ENCODE measurements at regions not wholly inside any gene's neighbourhood (a gene's known extent, or its start where the extent isn't known, plus 50 kb on each side); places are given as distances from the start of the nearest gene placed in this dataset.

DNA sequence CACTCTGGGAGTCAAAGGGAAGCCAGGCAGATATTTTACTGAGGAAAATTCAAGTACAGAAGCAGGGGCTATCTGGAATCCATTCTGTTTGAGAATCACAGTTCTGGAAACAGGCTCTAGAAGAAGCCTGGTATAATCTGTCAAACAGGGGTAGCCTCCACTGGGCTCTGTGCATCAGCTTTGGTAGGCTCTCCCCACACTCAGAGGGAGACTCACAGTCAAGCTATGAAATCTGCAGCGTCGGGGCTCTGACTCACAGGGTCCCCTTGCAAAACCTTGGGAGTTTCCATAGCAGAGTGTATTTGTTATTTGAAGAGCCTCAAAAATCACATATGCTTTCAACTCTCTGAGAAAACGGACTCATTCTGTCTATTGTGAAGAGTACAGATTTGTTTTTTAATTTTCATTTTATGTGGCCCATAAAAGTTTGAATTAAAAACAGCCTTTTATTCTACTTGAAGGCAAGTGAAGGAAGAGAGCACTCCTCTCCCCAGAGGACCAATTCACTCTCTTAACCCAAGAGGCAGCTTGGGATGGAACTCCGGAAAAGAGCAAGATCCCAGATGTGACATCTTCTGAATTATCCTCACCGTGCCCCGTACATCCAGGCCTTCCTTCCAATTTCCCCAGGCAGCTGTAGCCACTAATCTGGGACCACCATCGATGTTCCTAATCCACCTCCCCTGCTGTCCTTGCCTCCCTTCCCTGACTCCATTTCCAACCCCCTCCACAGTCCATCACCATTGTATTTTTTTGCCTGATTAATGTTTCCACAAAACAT, 590.9 kb upstream of the MGMT start:
- H3K27ac ChIP-seq (ENCODE audit: low read depth, low read length): no peak overlapping the region
- no peaks in the 10 kb centered on the region for H3K36me3 ChIP-seq (ENCODE audit: control insufficient read depth, insufficient read depth, low read length)
- no peaks in the 10 kb centered on the region for H3K27me3 ChIP-seq (ENCODE audit: control insufficient read depth, insufficient read depth, low read length)
- H3K4me3 ChIP-seq (ENCODE audit: low read length): no peak overlapping the region
- no peaks in the 10 kb centered on the region for H3K4me1 ChIP-seq (ENCODE audit: control insufficient read depth, insufficient read depth, low read length)
- no peak overlapping the region for H3K9ac ChIP-seq (ENCODE audit: low read length)

DNA sequence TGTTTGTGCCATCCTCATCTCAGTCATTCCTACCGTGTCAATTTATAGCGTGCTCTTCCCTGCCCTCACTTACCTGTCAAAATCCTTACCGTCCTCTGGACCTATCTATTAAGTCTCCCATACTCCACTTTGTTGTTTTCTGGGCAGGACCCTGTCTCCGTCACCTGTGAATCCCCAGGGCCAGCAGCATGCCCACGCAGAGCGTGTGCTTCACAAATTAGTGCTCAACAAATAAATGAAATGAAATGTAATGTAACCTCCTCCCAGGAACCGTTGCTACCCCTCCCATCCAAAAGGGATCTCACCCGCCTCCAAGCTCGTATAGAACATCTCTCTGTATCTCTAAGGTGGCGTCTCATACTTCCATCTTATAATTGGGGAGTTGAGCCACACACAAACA, 589.9 kb upstream of the MGMT start:
- H3K9ac ChIP-seq (ENCODE audit: low read length): no peak overlapping the region
- H3K36me3 ChIP-seq (ENCODE audit: control insufficient read depth, insufficient read depth, low read length): no peaks in the 10 kb centered on the region
- H3K27me3 ChIP-seq (ENCODE audit: control insufficient read depth, insufficient read depth, low read length): no peaks in the 10 kb centered on the region
- no peak overlapping the region for H3K4me3 ChIP-seq (ENCODE audit: low read length)
- H3K27ac ChIP-seq (ENCODE audit: low read depth, low read length): no peak overlapping the region
- H3K4me1 ChIP-seq (ENCODE audit: control insufficient read depth, insufficient read depth, low read length): no peaks in the 10 kb centered on the region

DNA sequence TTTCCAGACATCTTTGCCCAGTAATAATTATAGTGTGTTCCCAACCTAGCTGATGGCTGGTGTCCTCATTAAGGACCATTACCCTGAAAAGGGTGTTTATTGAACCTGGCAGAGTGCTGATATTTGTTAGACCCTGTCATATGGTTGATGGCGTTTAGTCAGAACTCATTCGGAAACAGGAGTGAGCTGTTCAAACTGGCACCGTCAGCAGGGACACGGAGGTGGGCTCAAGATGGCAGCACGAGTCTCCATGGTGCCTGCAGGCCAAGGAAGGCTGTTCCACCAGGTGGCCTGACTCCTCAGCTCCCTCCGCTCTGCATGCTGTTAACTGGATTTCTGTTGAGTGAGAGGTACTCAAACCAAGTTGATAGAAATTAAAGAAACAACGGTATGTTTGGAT, 589.1 kb upstream of the MGMT start:
- no peak overlapping the region for H3K9ac ChIP-seq (ENCODE audit: low read length)
- no peaks in the 10 kb centered on the region for H3K4me1 ChIP-seq (ENCODE audit: control insufficient read depth, insufficient read depth, low read length)
- H3K36me3 ChIP-seq (ENCODE audit: control insufficient read depth, insufficient read depth, low read length): no peaks in the 10 kb centered on the region
- H3K27me3 ChIP-seq (ENCODE audit: control insufficient read depth, insufficient read depth, low read length): no peaks in the 10 kb centered on the region
- no peak overlapping the region for H3K4me3 ChIP-seq (ENCODE audit: low read length)
- H3K27ac ChIP-seq (ENCODE audit: low read depth, low read length): no peak overlapping the region

DNA sequence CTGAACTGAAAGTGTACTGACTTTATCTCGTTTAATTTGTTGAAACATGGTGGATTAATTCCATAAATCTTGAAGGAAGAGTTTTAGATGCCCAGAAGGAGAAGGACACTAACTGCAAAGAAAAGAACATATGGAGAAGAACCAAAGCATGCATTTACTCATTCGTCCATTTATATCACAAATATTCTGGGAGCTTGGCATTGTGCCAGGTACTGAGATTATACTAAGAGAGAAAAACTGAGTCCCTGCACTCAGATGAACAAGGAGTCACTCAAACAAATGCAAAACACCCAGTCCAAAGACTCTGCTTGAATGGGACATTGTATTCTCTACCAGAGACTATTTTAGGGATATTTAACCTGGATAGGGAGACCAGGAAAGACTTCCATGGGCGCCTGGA, 588.0 kb upstream of the MGMT start:
- Histone ChIP-seq H3K4me1 (ENCODE audit: control insufficient read depth, insufficient read depth, low read length) (no peaks in the 10 kb centered on the region), H3K9ac (ENCODE audit: low read length) (no peak overlapping the region), H3K4me3 (ENCODE audit: low read length) (no peak overlapping the region), H3K27me3 (ENCODE audit: control insufficient read depth, insufficient read depth, low read length) (no peaks in the 10 kb centered on the region), H3K27ac (ENCODE audit: low read depth, low read length) (no peak overlapping the region), H3K36me3 (ENCODE audit: control insufficient read depth, insufficient read depth, low read length) (no peaks in the 10 kb centered on the region)

DNA sequence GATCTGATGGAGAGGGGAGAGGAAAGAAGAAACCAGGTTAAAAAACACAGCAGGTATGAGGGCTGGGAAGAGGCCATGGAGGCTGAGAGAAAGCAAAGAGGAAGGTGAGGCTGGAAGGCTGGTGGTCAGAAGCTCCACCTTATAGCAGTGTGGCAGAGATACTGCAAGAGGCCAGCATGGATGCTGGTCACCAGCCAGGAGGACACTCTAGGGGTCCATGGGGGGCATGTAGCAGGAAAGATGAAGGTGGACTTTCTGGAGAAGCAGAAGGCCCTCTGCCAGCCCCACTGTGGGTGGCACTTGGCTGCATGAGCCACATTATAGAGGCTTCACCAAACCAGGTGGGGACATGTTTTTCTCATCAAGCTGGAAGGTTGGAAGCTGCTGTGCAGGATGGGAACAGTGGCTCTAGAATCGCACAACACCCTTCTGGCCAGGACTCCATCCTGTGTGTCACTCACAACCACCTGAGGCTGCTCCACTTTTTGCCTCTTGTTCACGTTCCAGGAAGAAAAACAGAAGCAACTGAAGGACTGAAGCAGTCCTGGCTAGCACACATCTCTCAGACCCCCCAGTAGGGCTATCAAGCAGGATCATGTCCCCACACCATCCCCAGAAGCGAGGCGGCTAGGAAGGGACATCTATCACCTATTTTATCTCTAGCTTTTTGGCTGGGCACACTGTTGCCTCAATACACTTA, 587.5 kb upstream of the MGMT start:
- Histone ChIP-seq H3K27me3 (ENCODE audit: control insufficient read depth, insufficient read depth, low read length) (no peaks in the 10 kb centered on the region), H3K36me3 (ENCODE audit: control insufficient read depth, insufficient read depth, low read length) (no peaks in the 10 kb centered on the region), H3K27ac (ENCODE audit: low read depth, low read length) (no peak overlapping the region), H3K4me1 (ENCODE audit: control insufficient read depth, insufficient read depth, low read length) (no peaks in the 10 kb centered on the region), H3K4me3 (ENCODE audit: low read length) (no peak overlapping the region), H3K9ac (ENCODE audit: low read length) (no peak overlapping the region)

DNA sequence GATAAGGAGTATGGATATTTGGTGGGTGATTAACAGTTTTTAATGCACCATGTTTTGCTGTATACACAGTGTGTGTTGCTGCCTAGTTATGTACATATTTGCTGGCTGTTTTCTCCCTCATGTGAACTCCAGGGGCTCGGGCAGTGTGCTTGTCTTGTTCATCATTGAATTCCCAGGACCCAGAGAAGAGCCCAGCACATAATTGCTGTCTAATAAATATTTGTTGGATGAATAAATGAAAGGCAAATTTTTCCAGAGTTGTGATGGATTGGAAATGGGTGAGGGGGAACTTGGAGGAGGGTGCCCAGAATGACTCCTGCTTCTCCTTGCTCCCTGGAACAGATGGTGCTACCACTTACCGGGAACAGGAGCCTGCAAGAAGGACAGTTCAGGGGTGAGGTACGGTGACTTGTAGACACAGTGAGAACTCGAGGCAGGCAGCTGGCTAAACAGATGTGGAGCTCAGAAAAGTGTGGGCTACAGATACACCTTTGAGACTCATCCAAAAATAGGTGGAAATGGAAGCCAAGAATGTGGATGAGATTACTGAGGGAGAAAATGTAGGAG, 586.8 kb upstream of the MGMT start:
- Histone ChIP-seq H3K4me3 (ENCODE audit: low read length) (no peak overlapping the region), H3K36me3 (ENCODE audit: control insufficient read depth, insufficient read depth, low read length) (no peaks in the 10 kb centered on the region), H3K9ac (ENCODE audit: low read length) (no peak overlapping the region), H3K27me3 (ENCODE audit: control insufficient read depth, insufficient read depth, low read length) (no peaks in the 10 kb centered on the region), H3K4me1 (ENCODE audit: control insufficient read depth, insufficient read depth, low read length) (no peaks in the 10 kb centered on the region), H3K27ac (ENCODE audit: low read depth, low read length) (no peak overlapping the region)

DNA sequence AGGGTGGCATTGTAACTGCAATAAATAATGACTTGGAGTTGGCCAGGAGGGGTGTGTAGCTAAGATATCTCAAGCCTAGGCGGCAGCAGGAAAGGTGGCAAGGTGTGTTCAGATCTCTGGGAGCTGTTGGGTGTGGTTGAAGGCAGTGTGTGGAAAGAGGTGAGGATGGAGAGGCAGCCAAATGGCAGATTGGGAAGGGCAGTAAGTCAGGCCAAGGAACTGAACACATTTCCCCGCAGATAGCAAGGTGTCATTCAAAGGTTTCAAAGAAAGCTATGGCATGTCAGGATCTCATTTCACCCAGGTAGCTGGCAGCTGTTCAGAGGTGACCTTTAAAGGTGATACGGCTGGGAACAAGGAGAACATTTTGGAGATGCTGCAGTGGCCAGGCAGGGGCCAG, 586.0 kb upstream of the MGMT start:
- Histone ChIP-seq H3K27ac (ENCODE audit: low read depth, low read length) (no peak overlapping the region), H3K4me1 (ENCODE audit: control insufficient read depth, insufficient read depth, low read length) (no peaks in the 10 kb centered on the region), H3K4me3 (ENCODE audit: low read length) (no peak overlapping the region), H3K9ac (ENCODE audit: low read length) (no peak overlapping the region), H3K27me3 (ENCODE audit: control insufficient read depth, insufficient read depth, low read length) (no peaks in the 10 kb centered on the region), H3K36me3 (ENCODE audit: control insufficient read depth, insufficient read depth, low read length) (no peaks in the 10 kb centered on the region)

DNA sequence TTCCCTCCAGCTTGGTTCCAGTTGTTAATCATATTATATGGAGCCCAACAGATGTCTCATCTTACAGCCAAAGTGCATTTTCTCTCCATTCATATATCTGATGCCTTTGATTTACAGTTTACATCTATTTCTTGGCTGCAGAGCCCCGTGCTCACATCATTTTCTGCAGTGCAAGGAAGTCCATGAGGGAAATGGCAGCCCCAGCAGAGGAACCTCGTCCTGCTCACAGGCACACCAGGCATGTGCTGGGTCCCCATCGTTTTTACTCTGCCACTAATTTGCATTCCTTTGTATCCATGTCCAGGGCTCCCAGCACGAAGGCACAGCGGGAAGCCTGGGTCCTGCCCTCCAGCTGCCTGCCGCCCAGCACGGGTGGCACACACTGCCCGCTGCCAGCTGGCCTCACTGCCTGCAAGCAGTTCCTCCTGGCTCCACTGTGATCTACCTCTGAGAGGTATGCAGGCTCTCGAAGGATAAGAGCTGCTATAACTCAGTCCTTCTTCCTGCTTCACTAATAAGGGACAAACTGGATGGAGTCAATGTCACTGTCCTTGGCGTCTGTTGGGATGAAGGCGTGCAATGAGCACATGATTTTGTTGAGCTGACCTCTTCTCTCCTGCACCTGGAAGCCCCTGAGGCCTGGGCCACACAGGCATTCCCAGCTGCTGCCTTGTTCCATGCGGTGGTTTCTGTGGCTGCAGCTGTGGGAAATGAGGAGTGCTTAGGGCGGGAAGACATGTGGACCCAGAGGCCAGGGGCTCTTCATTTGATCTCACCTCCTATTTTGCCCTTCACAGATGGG, 583.6 kb upstream of the MGMT start:
- H3K4me1 ChIP-seq (ENCODE audit: control insufficient read depth, insufficient read depth, low read length): no peaks in the 10 kb centered on the region
- no peaks in the 10 kb centered on the region for H3K27me3 ChIP-seq (ENCODE audit: control insufficient read depth, insufficient read depth, low read length)
- H3K36me3 ChIP-seq (ENCODE audit: control insufficient read depth, insufficient read depth, low read length): no peaks in the 10 kb centered on the region
- no peak overlapping the region for H3K4me3 ChIP-seq (ENCODE audit: low read length)
- no peak overlapping the region for H3K9ac ChIP-seq (ENCODE audit: low read length)
- H3K27ac ChIP-seq (ENCODE audit: low read depth, low read length): no peak overlapping the region

DNA sequence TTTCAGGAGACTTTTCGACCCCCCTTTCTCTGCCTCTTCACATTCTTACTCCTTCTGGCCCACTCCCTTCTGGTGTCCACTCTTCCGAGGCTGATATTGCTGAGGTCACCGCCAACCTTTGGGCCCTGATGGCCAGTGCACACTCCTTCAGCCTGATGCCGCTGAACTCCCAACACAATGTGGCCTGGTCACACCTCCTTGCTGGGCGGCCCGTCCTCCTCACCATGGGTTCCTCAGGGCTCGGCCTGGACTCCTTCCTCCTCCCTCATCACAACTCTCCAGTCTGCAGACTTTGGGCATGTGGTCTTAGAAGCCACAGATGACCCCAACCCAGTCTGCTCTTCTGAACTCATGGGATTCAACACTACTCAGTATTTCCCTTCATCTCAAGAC, 583.0 kb upstream of the MGMT start:
- Histone ChIP-seq H3K36me3 (ENCODE audit: control insufficient read depth, insufficient read depth, low read length) (no peaks in the 10 kb centered on the region), H3K9ac (ENCODE audit: low read length) (no peak overlapping the region), H3K27me3 (ENCODE audit: control insufficient read depth, insufficient read depth, low read length) (no peaks in the 10 kb centered on the region), H3K27ac (ENCODE audit: low read depth, low read length) (no peak overlapping the region), H3K4me1 (ENCODE audit: control insufficient read depth, insufficient read depth, low read length) (no peaks in the 10 kb centered on the region), H3K4me3 (ENCODE audit: low read length) (no peak overlapping the region)

DNA sequence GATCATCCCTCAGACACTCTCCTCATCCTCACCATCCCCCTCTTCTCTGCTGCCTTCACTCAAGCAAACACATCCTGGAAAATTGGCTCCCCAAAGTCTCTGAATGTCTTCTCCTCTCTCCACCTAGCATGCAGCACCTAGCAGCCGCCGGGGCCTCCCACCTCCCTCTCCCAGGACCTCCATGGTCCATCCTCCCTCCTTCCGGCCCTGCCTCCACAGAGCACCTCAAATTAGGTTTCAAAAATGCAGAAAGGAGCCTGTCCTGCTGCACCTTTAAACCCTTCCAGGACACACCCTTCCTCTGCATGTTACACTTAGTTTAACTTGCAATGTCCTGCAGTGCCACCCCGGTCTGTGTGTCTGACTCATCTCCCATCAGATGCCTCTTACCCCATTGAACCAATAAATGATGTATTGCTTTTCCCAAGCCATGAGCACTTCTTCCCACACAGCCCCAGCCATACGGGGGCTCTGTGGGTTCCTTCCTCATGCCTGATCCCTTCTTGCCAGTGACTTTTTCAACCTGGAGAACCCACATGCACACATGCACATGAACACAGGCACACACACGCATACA, 582.5 kb upstream of the MGMT start:
- Histone ChIP-seq H3K36me3 (ENCODE audit: control insufficient read depth, insufficient read depth, low read length) (no peaks in the 10 kb centered on the region), H3K27me3 (ENCODE audit: control insufficient read depth, insufficient read depth, low read length) (no peaks in the 10 kb centered on the region), H3K4me3 (ENCODE audit: low read length) (no peak overlapping the region), H3K27ac (ENCODE audit: low read depth, low read length) (no peak overlapping the region), H3K4me1 (ENCODE audit: control insufficient read depth, insufficient read depth, low read length) (no peaks in the 10 kb centered on the region), H3K9ac (ENCODE audit: low read length) (no peak overlapping the region)

DNA sequence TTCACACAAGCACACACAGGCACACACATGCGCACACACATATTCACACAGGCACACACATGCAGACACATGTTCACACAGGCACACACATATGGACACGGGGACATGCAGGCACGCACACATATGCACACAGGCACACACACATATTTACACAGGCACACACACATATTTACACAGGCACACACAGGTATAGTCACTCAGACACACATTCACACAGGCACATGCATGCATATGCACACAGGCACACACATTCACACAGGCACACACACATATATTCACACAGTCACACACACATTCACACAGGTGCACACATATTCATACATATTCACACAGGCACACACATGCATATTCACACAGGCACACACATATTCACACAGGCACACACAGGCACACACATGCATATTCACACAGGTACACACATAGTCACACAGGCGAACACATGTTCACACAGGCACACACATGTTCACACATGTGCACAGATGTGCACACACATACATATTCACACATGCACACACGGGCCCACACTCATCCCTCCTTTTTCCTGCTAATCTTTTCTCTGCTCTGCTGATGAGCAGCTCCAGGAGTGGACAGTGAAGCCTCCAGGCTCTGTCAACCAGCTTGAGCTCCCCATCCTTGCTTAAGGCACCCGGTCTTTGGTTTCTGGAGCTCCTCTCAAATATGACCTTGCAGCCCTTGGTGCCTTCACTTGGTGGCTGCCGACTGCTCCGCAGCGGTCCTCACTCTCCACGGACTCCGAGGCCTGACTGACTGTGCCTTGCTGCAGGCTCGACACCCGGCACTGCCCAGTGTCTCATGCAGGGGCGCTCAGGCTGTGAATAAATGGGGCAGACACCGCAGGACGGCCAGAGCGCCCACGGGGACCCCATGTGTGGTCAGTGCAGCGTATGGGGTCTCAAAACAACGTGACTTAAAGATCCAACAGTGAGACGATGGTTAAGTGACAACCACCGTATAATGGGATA, 581.2 kb upstream of the MGMT start:
- Histone ChIP-seq H3K9ac (ENCODE audit: low read length) (no peak overlapping the region), H3K36me3 (ENCODE audit: control insufficient read depth, insufficient read depth, low read length) (no peaks in the 10 kb centered on the region), H3K4me1 (ENCODE audit: control insufficient read depth, insufficient read depth, low read length) (no peaks in the 10 kb centered on the region), H3K4me3 (ENCODE audit: low read length) (no peak overlapping the region), H3K27ac (ENCODE audit: low read depth, low read length) (no peak overlapping the region), H3K27me3 (ENCODE audit: control insufficient read depth, insufficient read depth, low read length) (no peaks in the 10 kb centered on the region)
